DOHH2 (cell line): ENCODE measurements at regions not wholly inside any gene's neighbourhood (a gene's known extent, or its start where the extent isn't known, plus 50 kb on each side); places are given as distances from the start of the nearest gene placed in this dataset.

Source experiments
- H3F3A ChIP-seq: fragments of 200-600 bp; sonication (generic), shearing (Covaris generic); 2 replicates; pipeline ENCODE4 v1.6.0; 2016; ENCODE audit warnings: antibody characterized with exemption, mild to moderate bottlenecking; ENCODE audit not compliant: control insufficient read depth, insufficient read depth
- H3K27ac ChIP-seq: fragments of 200-600 bp; sonication (generic); 2 replicates; pipeline ENCODE4 v1.5.1; 2014; ENCODE audit warnings: low read depth, mild to moderate bottlenecking, low read length, moderate library complexity
- H3K27me3 ChIP-seq: fragments of 200-600 bp; sonication (generic); 2 replicates; pipeline ENCODE4 v1.6.1; 2014; ENCODE audit warnings: mild to moderate bottlenecking, low read length, mixed read lengths; ENCODE audit not compliant: control insufficient read depth
- H3K36me3 ChIP-seq: fragments of 200-600 bp; sonication (generic); 2 replicates; pipeline ENCODE4 v1.6.1; 2014; ENCODE audit warnings: mild to moderate bottlenecking, low read length, moderate library complexity, mixed read lengths; ENCODE audit not compliant: control insufficient read depth
- H3K4me1 ChIP-seq: fragments of 200-600 bp; sonication (generic); 2 replicates; pipeline ENCODE4 v1.6.1; 2014; ENCODE audit warnings: mild to moderate bottlenecking, low read length, mixed read lengths; ENCODE audit not compliant: control insufficient read depth
- H3K4me2 ChIP-seq: fragments of 200-600 bp; sonication (generic); 2 replicates; pipeline ENCODE4 v1.6.0; 2014; ENCODE audit warnings: mild to moderate bottlenecking, low read length, moderate library complexity
- H3K4me3 ChIP-seq: fragments of 200-600 bp; sonication (generic); 2 replicates; pipeline ENCODE4 v1.5.1; 2014; ENCODE audit warnings: mild to moderate bottlenecking, low read length, mixed read lengths
- H3K79me2 ChIP-seq: fragments of 200-600 bp; sonication (generic); 2 replicates; pipeline ENCODE4 v1.6.1; 2014; ENCODE audit warnings: mild to moderate bottlenecking, low read length, mixed read lengths; ENCODE audit not compliant: control insufficient read depth
- H3K9me2 ChIP-seq: fragments of 200-600 bp; sonication (generic); replicated peaks from 2 replicates; pipeline ENCODE4 v1.6.1; 2014; ENCODE audit warnings: mild to moderate bottlenecking, low read length, mixed read lengths; ENCODE audit not compliant: control insufficient read depth
- H3K9me3 ChIP-seq: fragments of 200-600 bp; sonication (generic); 2 replicates; pipeline ENCODE4 v1.6.1; 2014; ENCODE audit warnings: antibody characterized with exemption, low read length, mixed read lengths; ENCODE audit not compliant: control insufficient read depth, insufficient read depth
- H4K20me1 ChIP-seq: fragments of 200-600 bp; sonication (generic); 2 replicates; pipeline ENCODE4 v1.6.0; 2014; ENCODE audit warnings: low read depth, mild to moderate bottlenecking, antibody characterized with exemption, low read length, moderate library complexity; ENCODE audit not compliant: control insufficient read depth, insufficient read depth
- EZH2phosphoT487 ChIP-seq: fragments of 200-600 bp; sonication (generic); IDR thresholded peaks from 2 replicates; pipeline ENCODE4 v1.6.1; 2017; ENCODE audit warnings: borderline replicate concordance, mild to moderate bottlenecking, antibody characterized with exemption, low read length, moderate library complexity, mixed read lengths
- TF ChIP-seq, protein P1 (sequence below): fragments of 200-600 bp; sonication (generic); IDR thresholded peaks from one replicate; pipeline ENCODE4 v1.5.1; 2014; ENCODE audit warnings: antibody characterized with exemption, mild to moderate bottlenecking, low read depth, low read length; ENCODE audit not compliant: poor library complexity, severe bottlenecking

DNA sequence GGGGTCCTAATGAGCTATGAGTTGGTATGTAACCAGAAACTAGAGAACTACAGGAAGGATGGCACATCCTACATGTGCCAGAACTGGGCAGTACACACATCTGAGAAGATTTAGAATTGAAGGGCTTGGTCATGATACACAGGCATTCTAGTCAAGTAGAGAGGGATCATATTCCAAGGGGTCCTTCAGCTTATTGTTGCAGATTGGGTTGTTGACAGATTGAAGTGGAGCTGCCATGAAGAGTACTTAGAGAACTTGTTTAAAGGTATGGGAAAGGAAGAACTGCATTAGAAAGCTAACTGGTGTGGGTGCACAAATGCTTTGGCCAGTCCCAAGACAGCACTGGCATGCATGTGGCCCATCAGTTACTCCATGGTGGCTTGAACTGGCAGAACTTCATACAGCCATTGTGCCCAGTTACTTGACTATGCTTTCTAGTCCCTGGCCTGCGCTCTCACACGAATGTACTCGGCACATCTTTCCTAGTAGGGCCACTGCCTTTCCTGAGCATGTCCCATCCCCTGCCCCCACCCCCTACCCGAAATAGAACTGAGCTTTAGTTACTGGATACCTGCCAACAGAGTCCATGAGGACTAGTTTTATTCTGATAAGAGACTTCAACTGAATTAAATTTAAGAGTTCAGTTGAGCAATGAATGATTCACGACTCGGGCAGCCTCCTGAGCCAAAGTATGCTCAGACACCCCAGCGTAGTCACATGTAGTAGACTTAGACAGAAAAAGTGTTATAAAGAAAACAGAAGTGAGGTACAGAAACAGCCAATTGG lies 64.0 kb downstream of the CCNG2 start:
- Histone ChIP-seq H3K27ac (no peak overlapping the region), H3F3A (no peaks in the 10 kb centered on the region), H3K9me2 (no peaks in the 10 kb centered on the region), H3K79me2 (no peaks in the 10 kb centered on the region), H3K36me3 (no peaks in the 10 kb centered on the region), H3K27me3 (0 out of 2 replicates have a peak, but pooled peaks cover 2% of the 10 kb centered on the region), H4K20me1 (no peaks in the 10 kb centered on the region), H3K4me2 (no peak overlapping the region), H3K9me3 (no peaks in the 10 kb centered on the region), H3K4me1 (no peaks in the 10 kb centered on the region), H3K4me3 (no peak overlapping the region)
- TF ChIP-seq EZH2phosphoT487 = no peak
- TF ChIP-seq, protein P1, sequence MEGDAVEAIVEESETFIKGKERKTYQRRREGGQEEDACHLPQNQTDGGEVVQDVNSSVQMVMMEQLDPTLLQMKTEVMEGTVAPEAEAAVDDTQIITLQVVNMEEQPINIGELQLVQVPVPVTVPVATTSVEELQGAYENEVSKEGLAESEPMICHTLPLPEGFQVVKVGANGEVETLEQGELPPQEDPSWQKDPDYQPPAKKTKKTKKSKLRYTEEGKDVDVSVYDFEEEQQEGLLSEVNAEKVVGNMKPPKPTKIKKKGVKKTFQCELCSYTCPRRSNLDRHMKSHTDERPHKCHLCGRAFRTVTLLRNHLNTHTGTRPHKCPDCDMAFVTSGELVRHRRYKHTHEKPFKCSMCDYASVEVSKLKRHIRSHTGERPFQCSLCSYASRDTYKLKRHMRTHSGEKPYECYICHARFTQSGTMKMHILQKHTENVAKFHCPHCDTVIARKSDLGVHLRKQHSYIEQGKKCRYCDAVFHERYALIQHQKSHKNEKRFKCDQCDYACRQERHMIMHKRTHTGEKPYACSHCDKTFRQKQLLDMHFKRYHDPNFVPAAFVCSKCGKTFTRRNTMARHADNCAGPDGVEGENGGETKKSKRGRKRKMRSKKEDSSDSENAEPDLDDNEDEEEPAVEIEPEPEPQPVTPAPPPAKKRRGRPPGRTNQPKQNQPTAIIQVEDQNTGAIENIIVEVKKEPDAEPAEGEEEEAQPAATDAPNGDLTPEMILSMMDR = no peak

DNA sequence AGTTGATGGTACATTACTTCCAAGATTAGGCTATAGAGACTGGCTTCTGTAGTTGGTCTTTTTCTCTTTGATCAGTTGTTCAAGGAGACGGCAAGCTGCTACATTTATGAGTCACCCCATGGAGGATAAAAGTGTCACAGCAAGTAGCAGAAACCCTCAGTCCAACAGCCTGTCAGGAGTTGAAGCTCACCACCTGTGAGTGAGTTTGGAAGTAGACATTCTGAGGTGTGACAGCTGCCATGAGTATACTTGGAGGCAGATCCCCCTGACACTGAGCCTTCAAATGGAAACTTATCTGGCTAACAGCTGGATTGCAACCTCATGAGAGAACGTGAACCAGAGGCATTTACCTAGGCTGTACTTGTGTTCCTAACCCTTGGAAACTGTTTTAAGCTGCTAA lies 68.0 kb downstream of the CCNG2 start:
- H3K27ac ChIP-seq = no peak overlapping the region
- H3K4me1 ChIP-seq = no peaks in the 10 kb centered on the region
- 0 out of 2 replicates have a peak, but pooled peaks cover 2% of the 10 kb centered on the region for H3K27me3 ChIP-seq
- no peak overlapping the region for H3K4me2 ChIP-seq
- no peak for TF ChIP-seq EZH2phosphoT487
- TF ChIP-seq, protein P1 = no peak
- H3K4me3 ChIP-seq = no peak overlapping the region
- H3K9me2 ChIP-seq = no peaks in the 10 kb centered on the region
- H3K9me3 ChIP-seq = no peaks in the 10 kb centered on the region
- no peaks in the 10 kb centered on the region for H3K36me3 ChIP-seq
- no peaks in the 10 kb centered on the region for H3K79me2 ChIP-seq
- no peaks in the 10 kb centered on the region for H4K20me1 ChIP-seq
- no peaks in the 10 kb centered on the region for H3F3A ChIP-seq

DNA sequence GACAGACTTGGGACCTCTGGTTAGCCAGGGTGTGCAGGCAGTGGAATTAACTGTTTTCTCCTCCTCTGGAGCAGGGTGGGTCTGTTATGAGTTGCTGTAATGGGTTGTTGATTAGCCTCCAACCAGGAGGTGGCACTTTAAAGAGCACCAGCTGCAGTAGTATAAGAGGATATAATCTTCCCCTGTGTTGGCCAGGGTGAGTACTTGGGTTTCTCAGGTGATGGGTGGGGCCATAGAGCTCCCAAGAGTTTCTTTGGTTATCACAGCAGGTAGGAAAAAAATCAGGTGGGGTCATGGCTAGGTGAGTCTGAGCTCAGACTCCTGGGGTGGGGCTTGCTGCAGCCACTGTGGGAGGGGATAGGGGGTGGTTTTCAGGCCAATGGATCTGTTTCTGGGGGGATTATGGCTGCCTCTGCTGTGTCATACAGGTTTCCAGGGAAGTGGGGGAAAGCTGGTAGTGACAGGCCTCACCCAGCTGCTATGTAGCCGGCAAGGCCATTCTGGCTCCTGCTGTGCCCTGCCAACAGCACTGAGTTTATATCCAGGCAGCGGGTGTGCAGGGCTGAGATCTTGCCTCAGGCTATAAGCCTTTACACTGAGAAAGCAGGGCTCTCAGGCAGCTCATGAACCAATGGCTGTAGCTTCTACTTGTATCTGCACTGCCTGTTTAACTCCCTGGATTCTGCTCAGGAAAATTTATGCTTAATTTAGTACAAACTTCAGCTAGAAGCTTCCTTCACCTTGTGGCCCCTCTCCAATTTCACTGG lies 70.1 kb downstream of the CCNG2 start:
- no peak overlapping the region for H3K4me3 ChIP-seq
- no peak for TF ChIP-seq EZH2phosphoT487
- TF ChIP-seq, protein P1 = no peak
- no peak overlapping the region for H3K4me2 ChIP-seq
- H4K20me1 ChIP-seq = no peaks in the 10 kb centered on the region
- no peak overlapping the region for H3K27ac ChIP-seq
- no peaks in the 10 kb centered on the region for H3K79me2 ChIP-seq
- H3K27me3 ChIP-seq = 0 out of 2 replicates have a peak, but pooled peaks cover 2% of the 10 kb centered on the region
- no peaks in the 10 kb centered on the region for H3K36me3 ChIP-seq
- no peaks in the 10 kb centered on the region for H3K9me2 ChIP-seq
- no peaks in the 10 kb centered on the region for H3K9me3 ChIP-seq
- no peaks in the 10 kb centered on the region for H3K4me1 ChIP-seq
- H3F3A ChIP-seq = no peaks in the 10 kb centered on the region
